Retina (tissue), 1 donor: ENCODE measurements at regions not wholly inside any gene's neighbourhood (a gene's known extent, or its start where the extent isn't known, plus 50 kb on each side); places are given as distances from the start of the nearest gene placed in this dataset.
"Not testable (repeated sequence)": the region's sequence is repeated elsewhere in the genome, so short reads cannot be mapped to it uniquely, and the experiment has no call there.

Source experiments
- DNase-seq: peaks from one replicate; pipeline ENCODE4 v3.0.0-alpha.2; 2016

- DNase-seq: no peak
Observed at GRCh38 chr14:42541535-42542001, 934.9 kb downstream of the LRFN5 start.

GRCh38 chr14:42535397-42535796 is 928.7 kb downstream of the LRFN5 start:
- no peak for DNase-seq

- DNase-seq: no peak
Observed at GRCh38 chr14:42533476-42533875, 926.8 kb downstream of the LRFN5 start.

GRCh38 chr14:42532194-42532593 is 925.5 kb downstream of the LRFN5 start:
- no peak for DNase-seq

GRCh38 chr14:42527141-42527540 is 920.5 kb downstream of the LRFN5 start:
- DNase-seq: no peak

GRCh38 chr14:42523666-42524065 is 917.0 kb downstream of the LRFN5 start:
- no peak for DNase-seq

GRCh38 chr14:42517806-42518500 is 911.3 kb downstream of the LRFN5 start:
- DNase-seq: no peak

GRCh38 chr14:42513837-42514236 is 907.2 kb downstream of the LRFN5 start:
- DNase-seq: no peak

- no peak for DNase-seq
Observed at GRCh38 chr14:42510071-42510470, 903.4 kb downstream of the LRFN5 start.

GRCh38 chr14:42508209-42508946 is 901.7 kb downstream of the LRFN5 start:
- no peak for DNase-seq

GRCh38 chr14:42504433-42504832 is 897.8 kb downstream of the LRFN5 start:
- DNase-seq: no peak

- DNase-seq: no peak
Observed at GRCh38 chr14:42499137-42499536, 892.5 kb downstream of the LRFN5 start.

- DNase-seq: no peak
Observed at GRCh38 chr14:42490536-42490935, 883.9 kb downstream of the LRFN5 start.

- DNase-seq: no peak
Observed at GRCh38 chr14:42488965-42489364, 882.3 kb downstream of the LRFN5 start.

GRCh38 chr14:42482345-42482971 is 875.8 kb downstream of the LRFN5 start:
- not testable (repeated sequence) for DNase-seq

GRCh38 chr14:42481714-42482113 is 875.0 kb downstream of the LRFN5 start:
- DNase-seq: not testable (repeated sequence)

GRCh38 chr14:42480255-42480654 is 873.6 kb downstream of the LRFN5 start:
- DNase-seq: no peak

GRCh38 chr14:42475289-42475688 is 868.6 kb downstream of the LRFN5 start:
- no peak for DNase-seq

- DNase-seq: no peak
Observed at GRCh38 chr14:42470427-42470719, 863.7 kb downstream of the LRFN5 start.

GRCh38 chr14:42469637-42470426 is 863.2 kb downstream of the LRFN5 start:
- no peak for DNase-seq

GRCh38 chr14:42460673-42461072 is 854.0 kb downstream of the LRFN5 start:
- DNase-seq: no peak

GRCh38 chr14:42459171-42459685 is 852.6 kb downstream of the LRFN5 start:
- no peak for DNase-seq

- no peak for DNase-seq
Observed at GRCh38 chr14:42441615-42442014, 834.9 kb downstream of the LRFN5 start.
